HEK293 (cell line): ENCODE measurements at regions not wholly inside any gene's neighbourhood (a gene's known extent, or its start where the extent isn't known, plus 50 kb on each side); places are given as distances from the start of the nearest gene placed in this dataset.

Experiments used
- BCL11A ChIP-seq: fragments of 450-650 bp; formaldehyde crosslinking; IDR thresholded peaks from 2 replicates; pipeline ENCODE4 v1.5.1; 2016; ENCODE audit warnings: low read depth, missing biosample characterization, missing genetic modification characterization
- GLI2 ChIP-seq: fragments of 450-650 bp; formaldehyde crosslinking; IDR thresholded peaks from 2 replicates; pipeline ENCODE4; 2017; ENCODE audit warnings: missing biosample characterization, missing genetic modification characterization, low read depth, borderline replicate concordance
- MYNN ChIP-seq: fragments of 450-650 bp; formaldehyde crosslinking; IDR thresholded peaks from 2 replicates; pipeline ENCODE4 v1.5.1; 2016; ENCODE audit warnings: missing biosample characterization, missing genetic modification characterization, borderline replicate concordance
- REST ChIP-seq: fragments of 450-650 bp; formaldehyde crosslinking; IDR thresholded peaks from 2 replicates; pipeline ENCODE4 v1.5.1; 2016; ENCODE audit warnings: missing biosample characterization, missing genetic modification characterization
- ZNF140 ChIP-seq: fragments of 450-650 bp; formaldehyde crosslinking; IDR thresholded peaks from 2 replicates; pipeline ENCODE4 v1.5.1; 2016; ENCODE audit warnings: missing biosample characterization, missing genetic modification characterization
- ZNF350 ChIP-seq: fragments of 450-650 bp; formaldehyde crosslinking; IDR thresholded peaks from 2 replicates; pipeline ENCODE4 v1.5.0; 2017; ENCODE audit warnings: missing biosample characterization, mild to moderate bottlenecking, missing genetic modification characterization
- ZNF354C ChIP-seq: fragments of 450-650 bp; formaldehyde crosslinking; IDR thresholded peaks from 2 replicates; pipeline ENCODE4 v1.5.1; 2016; ENCODE audit warnings: missing biosample characterization, missing genetic modification characterization, low read depth, borderline replicate concordance
- TF ChIP-seq, protein P1 (sequence below): fragments of 450-650 bp; formaldehyde crosslinking; IDR thresholded peaks from 2 replicates; pipeline ENCODE4 v1.5.1; 2016; ENCODE audit warnings: missing biosample characterization, missing genetic modification characterization
- TF ChIP-seq, protein P2 (sequence below): IDR thresholded peaks from 2 replicates; pipeline ENCODE4 v1.6.1; 2011; ENCODE audit warnings: mild to moderate bottlenecking, low read depth, low read length, borderline replicate concordance

- TF ChIP-seq, protein P1, sequence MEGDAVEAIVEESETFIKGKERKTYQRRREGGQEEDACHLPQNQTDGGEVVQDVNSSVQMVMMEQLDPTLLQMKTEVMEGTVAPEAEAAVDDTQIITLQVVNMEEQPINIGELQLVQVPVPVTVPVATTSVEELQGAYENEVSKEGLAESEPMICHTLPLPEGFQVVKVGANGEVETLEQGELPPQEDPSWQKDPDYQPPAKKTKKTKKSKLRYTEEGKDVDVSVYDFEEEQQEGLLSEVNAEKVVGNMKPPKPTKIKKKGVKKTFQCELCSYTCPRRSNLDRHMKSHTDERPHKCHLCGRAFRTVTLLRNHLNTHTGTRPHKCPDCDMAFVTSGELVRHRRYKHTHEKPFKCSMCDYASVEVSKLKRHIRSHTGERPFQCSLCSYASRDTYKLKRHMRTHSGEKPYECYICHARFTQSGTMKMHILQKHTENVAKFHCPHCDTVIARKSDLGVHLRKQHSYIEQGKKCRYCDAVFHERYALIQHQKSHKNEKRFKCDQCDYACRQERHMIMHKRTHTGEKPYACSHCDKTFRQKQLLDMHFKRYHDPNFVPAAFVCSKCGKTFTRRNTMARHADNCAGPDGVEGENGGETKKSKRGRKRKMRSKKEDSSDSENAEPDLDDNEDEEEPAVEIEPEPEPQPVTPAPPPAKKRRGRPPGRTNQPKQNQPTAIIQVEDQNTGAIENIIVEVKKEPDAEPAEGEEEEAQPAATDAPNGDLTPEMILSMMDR (tag by site-specific recombination) = no peak
- TF ChIP-seq, protein P2, sequence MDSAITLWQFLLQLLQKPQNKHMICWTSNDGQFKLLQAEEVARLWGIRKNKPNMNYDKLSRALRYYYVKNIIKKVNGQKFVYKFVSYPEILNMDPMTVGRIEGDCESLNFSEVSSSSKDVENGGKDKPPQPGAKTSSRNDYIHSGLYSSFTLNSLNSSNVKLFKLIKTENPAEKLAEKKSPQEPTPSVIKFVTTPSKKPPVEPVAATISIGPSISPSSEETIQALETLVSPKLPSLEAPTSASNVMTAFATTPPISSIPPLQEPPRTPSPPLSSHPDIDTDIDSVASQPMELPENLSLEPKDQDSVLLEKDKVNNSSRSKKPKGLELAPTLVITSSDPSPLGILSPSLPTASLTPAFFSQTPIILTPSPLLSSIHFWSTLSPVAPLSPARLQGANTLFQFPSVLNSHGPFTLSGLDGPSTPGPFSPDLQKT = no peak
- no peak for TF ChIP-seq ZNF140 (tag by site-specific recombination)
- TF ChIP-seq ZNF354C = no peak
- no peak for TF ChIP-seq REST (tag by site-specific recombination)
- no peak for TF ChIP-seq ZNF350
- TF ChIP-seq BCL11A = no peak
- TF ChIP-seq GLI2 (tag by site-specific recombination) = no peak
- no peak for TF ChIP-seq MYNN (tag by site-specific recombination)
These were observed 101.7 kb upstream of the TRIM77 start for GRCh38 chr11:89608234-89608966.
